Adrenal gland (tissue), 9 donors: ENCODE measurements at regions not wholly inside any gene's neighbourhood (a gene's known extent, or its start where the extent isn't known, plus 50 kb on each side); places are given as distances from the start of the nearest gene placed in this dataset.

Experiments used
- DNase-seq, 7 donors: peaks; one replicate each; pipeline ENCODE4 v3.0.0-alpha.2; 2019 to 2020
- H3K27ac ChIP-seq, 5 donors: fragments of 200-600 bp; sonication (generic) in 4 of 5; 1 replicate in 3 of 5; 2 replicates in 2 of 5; pipeline versions ENCODE4 v1.5.1 to v1.8.0; 2016 to 2020; ENCODE audit warnings: mild to moderate bottlenecking in 1 of 5
- H3K27me3 ChIP-seq: fragments of 200-600 bp; 2 replicates; pipeline ENCODE4 v1.8.0; 2021
- H3K36me3 ChIP-seq, 2 donors: fragments of 200-600 bp; replicated peaks in 1 of 2; 1 replicate in 1 of 2; 2 replicates in 1 of 2; pipeline versions ENCODE4 v1.5.1 to v1.8.0; 2018 to 2022
- H3K4me1 ChIP-seq, 2 donors: fragments of 200-600 bp; replicated peaks in 1 of 2; 1 replicate in 1 of 2; 2 replicates in 1 of 2; pipeline versions ENCODE4 v1.5.1 to v1.8.0; 2018 to 2021
- H3K4me3 ChIP-seq, 4 donors: fragments of 200-600 bp; sonication (generic) in 3 of 4; one replicate each; pipeline ENCODE4 v1.5.1; 2016 to 2018
- H3K9me3 ChIP-seq, 3 donors: fragments of 200-600 bp; sonication (generic) in 1 of 3; replicated peaks in 1 of 3; 1 replicate in 2 of 3; 2 replicates in 1 of 3; pipeline versions ENCODE4 v1.5.1 to v1.8.0; 2016 to 2021
- CTCF ChIP-seq, 6 experiments: fragments of 450-650 bp in 4 of 6; fragments of 200-600 bp in 2 of 6; sonication (generic) in 1 of 6; IDR thresholded peaks; 1 replicate in 5 of 6; 2 replicates in 1 of 6; pipeline versions ENCODE4 v1.5.1 to v1.8.0; 2016 to 2021; ENCODE audit warnings: antibody characterized with exemption in 6 of 6, mild to moderate bottlenecking in 2 of 6, moderate library complexity in 1 of 6
- POLR2A ChIP-seq, 2 donors: fragments of 450-650 bp; IDR thresholded peaks; one replicate each; pipeline ENCODE4 v1.6.1; 2017; ENCODE audit warnings: antibody characterized with exemption in 2 of 2, mild to moderate bottlenecking in 2 of 2, moderate library complexity in 1 of 2
- WGBS, 4 donors: extraction: QIAGEN DNeasy Blood & Tissue Kit in 2 of 4; methylation state at CpG; one replicate each; pipeline versions ENCODE4 v1.1.5 to v1.1.7; 2013 to 2017; 5-methylcytosine and 5-hydroxymethylcytosine counted together
- intact Hi-C, 2 donors: fragments of 100-400 bp; cut with DNase I; formaldehyde crosslinking; loops; one replicate each; pipeline versions ENCODE4 v1.14.1 to v1.15.0; 2022 to 2023
- donor health status: healthy with polysubstance abuse.
- donor health status: Bipolar disorder and iron deficiency.
- donor health status: DM: yes; HTN: yes; CAD: no.
- donor health status: DM: no; HTN: no; CAD: no.
- donor health status: DM: no; HTN: no; CAD: no.

DNA sequence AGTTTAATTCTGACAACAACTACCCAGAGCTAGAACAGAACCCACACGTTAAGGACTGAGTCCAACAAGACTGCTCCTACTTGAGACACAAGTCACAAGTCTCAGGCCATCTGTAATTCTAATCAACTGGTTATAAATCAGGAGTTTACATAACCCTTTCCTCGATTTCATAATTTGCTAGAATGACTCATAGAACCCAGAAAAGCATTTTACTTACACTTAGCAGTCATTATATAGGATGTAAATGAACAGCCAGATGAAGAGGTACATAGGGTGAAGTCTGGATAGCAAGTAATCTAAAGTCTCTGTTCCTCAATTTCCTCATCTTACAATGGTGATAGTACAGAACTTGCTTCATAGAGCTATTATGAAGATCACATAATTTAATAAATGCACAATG lies 1018.2 kb downstream of the DIPK2A start:
- TF ChIP-seq CTCF (IDR thresholded peaks at IDR 0.05) (no peak), POLR2A (IDR thresholded peaks at IDR 0.05) (no peak)
- Histone ChIP-seq H3K9me3 (no peaks in the 10 kb centered on the region), H3K27me3 (no peaks in the 10 kb centered on the region), H3K4me3 (no peak overlapping the region), H3K27ac (no peak overlapping the region), H3K36me3 (no peaks in the 10 kb centered on the region), H3K4me1 (no peaks in the 10 kb centered on the region)
- 35 to 43% (median 37%) methylated on average over 2 of the region's 2 CpGs for WGBS, 4 donors
- intact Hi-C loops, result no loop called here
- no peak for DNase-seq

- TF ChIP-seq CTCF (IDR thresholded peaks at IDR 0.05) (no peak), POLR2A (IDR thresholded peaks at IDR 0.05) (no peak)
- no peak overlapping the region for H3K4me3 ChIP-seq
- 73 to 87% (median 80%) methylated on average over 1 of the region's 1 CpG for WGBS, 4 donors
- intact Hi-C loops, result no loop called here
- H3K9me3 ChIP-seq, result no peaks in the 10 kb centered on the region
- DNase-seq, result no peak
- H3K27ac ChIP-seq, result no peak overlapping the region
- no peaks in the 10 kb centered on the region for H3K36me3 ChIP-seq
- H3K27me3 ChIP-seq, result no peaks in the 10 kb centered on the region
- no peaks in the 10 kb centered on the region for H3K4me1 ChIP-seq
Observed at GRCh38 chr3:144995856-144996255, 1024.2 kb downstream of the DIPK2A start.

- no peak for DNase-seq
- H3K4me3 ChIP-seq, result no peak overlapping the region
- no peaks in the 10 kb centered on the region for H3K4me1 ChIP-seq
- H3K27ac ChIP-seq, result no peak overlapping the region
- no peaks in the 10 kb centered on the region for H3K36me3 ChIP-seq
- TF ChIP-seq CTCF (IDR thresholded peaks at IDR 0.05) (no peak), POLR2A (IDR thresholded peaks at IDR 0.05) (no peak)
- H3K9me3 ChIP-seq, result no peaks in the 10 kb centered on the region
- no peaks in the 10 kb centered on the region for H3K27me3 ChIP-seq
- WGBS, 4 donors, result 54 to 61% (median 58%) methylated on average over 4 of the region's 4 CpGs
- intact Hi-C loops, result no loop called here
Observed at GRCh38 chr3:145005427-145005826, 1033.8 kb downstream of the DIPK2A start.

GRCh38 chr3:145006271-145006670 lies 1034.6 kb downstream of the DIPK2A start:
- 48 to 66% (median 58%) methylated on average over 3 of the region's 3 CpGs for WGBS, 4 donors
- TF ChIP-seq CTCF (IDR thresholded peaks at IDR 0.05) (no peak), POLR2A (IDR thresholded peaks at IDR 0.05) (no peak)
- H3K9me3 ChIP-seq, result no peaks in the 10 kb centered on the region

More at GRCh38 chr3:145006271-145006670, 1034.6 kb downstream of the DIPK2A start:
- Histone ChIP-seq H3K27ac (no peak overlapping the region), H3K27me3 (no peaks in the 10 kb centered on the region), H3K4me3 (no peak overlapping the region), H3K4me1 (no peaks in the 10 kb centered on the region), H3K36me3 (no peaks in the 10 kb centered on the region)
- intact Hi-C loops, result no loop called here
- DNase-seq, result no peak
